IPS DF 19.7 (cell line): ENCODE measurements at regions not wholly inside any gene's neighbourhood (a gene's known extent, or its start where the extent isn't known, plus 50 kb on each side); places are given as distances from the start of the nearest gene placed in this dataset.

Experiments
- DNase-seq: peaks from one replicate; pipeline ENCODE4 v3.0.0-alpha.2; 2013; ENCODE audit warnings: low read depth, low spot score

DNA sequence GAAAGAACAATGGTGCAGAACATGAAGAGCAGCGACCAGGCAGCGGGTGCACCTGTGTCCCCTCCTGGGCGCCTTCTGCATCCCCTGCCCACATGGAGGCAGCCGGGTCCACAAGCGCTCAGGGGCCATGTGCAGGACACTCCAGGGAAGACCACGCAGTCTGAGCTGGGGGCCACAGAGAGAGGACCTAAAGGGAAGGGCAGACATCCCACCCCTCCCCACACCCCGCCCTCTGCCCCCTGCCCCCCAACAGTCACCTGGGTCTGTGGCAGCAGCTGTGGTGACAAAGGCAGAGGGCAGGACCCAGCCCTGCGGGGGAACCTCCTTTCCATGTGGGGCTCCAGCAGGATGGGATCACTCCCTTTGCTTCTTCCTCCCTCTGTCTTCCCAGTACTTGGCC, 805.7 kb downstream of the CDH9 start:
- no peak for DNase-seq

DNA sequence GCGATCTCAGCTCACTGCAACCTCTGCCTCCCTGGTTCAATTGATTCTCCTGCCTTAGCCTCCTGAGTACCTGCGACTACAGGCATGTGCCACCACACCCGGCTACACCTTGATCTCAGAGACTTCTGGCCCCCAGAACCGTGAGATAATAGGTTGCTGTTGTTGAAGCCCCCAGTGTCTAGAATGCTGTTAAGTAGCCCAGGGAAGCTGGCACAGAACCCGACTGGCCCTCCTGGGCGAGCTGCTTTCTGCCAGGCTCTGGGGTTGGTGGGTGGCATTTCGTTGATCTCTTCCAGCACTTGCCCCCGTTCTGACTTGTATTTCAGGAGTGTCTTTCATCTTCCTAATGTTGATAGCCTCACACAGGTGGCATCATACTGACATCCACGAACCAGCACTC, 807.1 kb downstream of the CDH9 start:
- no peak for DNase-seq

DNA sequence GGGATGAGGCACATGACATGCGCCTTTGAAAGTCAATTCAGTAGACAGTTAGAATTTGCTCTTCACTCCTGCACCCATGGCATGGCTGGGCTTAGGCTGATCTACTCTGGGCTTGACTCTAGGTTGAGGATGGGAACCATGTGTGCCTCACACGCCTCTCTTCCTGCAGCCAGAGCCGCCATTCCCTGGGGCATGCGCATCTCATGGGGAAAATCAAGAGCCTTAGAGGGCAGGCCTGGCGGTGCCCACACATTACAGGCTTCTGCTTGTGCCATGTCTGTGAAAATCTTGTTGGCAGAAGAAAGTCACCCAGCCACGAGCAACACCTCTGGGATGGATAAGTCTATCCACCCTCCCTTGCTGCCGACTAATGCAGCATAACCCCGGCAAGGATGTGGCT, 808.5 kb downstream of the CDH9 start:
- no peak for DNase-seq

DNA sequence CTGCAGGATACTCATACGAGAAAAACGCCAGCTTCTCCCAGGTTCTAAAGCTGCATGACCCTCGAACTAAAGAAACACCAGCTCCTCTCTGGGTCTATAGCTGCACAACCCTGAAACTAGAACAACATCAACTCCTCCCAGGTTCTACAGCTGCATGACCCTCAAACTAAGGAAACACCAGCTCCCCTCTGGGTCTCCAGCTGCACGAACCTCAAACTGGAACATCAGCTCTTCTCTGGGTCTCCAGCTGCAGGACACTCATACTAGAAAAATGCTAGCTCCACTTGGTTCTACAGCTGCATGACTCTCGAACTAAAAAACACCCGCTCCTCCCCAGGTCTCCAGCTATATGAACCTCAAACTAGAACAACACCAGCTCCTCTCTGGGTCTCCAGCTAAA, 811.1 kb downstream of the CDH9 start:
- no peak for DNase-seq

DNA sequence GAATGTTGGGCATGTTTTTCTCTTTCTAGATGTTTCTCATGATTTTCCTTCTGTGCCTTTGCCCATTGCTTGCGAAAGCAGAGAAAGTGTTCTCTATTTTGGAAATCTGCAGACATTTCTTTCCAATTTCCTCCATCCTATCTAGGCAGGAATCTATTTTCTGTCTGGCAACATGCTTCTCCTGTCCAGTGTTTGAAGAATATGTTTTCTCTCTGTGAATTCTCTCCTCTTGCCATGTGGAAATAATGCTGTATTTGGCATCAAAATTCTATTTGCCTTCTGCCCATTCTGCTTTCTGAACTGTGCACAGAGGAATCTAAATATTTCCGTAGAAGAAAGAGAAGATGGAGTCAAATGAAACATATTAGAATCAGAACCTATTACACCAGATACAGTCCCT, 833.3 kb downstream of the CDH9 start:
- DNase-seq = no peak

DNA sequence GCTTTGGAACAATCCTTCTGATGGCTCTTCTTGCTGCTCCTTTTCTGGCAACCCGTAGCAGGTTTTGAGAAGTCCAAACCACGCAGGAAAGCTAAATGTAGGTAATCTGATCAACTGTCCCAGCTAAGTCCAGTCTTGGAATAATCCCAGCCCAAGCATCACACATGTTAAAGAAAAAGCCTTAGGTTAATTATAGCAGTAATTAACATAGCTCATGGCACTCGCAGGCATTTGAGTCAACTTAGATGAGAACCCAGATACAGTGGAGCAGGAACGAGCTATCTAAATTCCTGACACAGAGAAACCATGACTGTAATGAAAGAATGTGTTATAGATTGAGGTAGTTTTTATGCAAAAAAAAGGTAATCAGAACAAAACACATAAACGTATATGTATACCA, 844.8 kb downstream of the CDH9 start:
- no peak for DNase-seq

DNA sequence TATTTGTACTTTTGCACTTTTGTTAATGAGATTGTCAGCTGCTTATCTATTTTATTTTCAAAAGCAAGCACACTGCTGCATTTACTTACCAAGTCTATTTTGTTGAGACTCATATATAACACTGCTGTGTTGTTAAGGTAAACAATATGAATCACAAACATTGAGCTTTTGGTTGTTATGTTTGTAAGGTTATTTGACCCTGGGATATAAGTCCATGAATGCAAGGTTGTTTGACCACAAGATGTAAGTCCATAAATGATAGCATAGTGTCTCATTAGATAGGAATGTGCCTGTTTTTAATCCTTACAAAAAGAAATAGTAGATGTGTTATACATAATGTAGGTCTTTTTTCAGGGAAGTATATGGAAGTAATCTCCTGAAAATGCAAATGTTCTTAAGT, 845.9 kb downstream of the CDH9 start:
- no peak for DNase-seq

DNA sequence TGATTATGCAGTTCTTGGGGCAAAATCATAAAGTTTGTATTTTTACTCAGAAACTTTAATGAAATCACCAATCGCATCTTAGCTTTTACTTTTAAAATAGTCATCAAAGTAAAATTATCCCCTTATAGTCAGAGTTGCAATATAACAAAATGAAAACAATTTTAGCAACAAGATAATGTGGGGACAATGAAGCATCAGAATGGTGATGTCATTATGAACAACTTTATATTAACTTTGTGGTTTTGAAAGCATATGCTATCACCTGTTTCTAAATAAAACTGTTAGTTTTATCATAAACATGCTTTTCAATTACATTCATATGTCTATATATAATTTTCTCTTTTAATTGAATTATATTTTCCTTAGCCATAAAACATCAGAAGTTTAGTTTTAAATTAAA, 856.8 kb downstream of the CDH9 start:
- no peak for DNase-seq

DNA sequence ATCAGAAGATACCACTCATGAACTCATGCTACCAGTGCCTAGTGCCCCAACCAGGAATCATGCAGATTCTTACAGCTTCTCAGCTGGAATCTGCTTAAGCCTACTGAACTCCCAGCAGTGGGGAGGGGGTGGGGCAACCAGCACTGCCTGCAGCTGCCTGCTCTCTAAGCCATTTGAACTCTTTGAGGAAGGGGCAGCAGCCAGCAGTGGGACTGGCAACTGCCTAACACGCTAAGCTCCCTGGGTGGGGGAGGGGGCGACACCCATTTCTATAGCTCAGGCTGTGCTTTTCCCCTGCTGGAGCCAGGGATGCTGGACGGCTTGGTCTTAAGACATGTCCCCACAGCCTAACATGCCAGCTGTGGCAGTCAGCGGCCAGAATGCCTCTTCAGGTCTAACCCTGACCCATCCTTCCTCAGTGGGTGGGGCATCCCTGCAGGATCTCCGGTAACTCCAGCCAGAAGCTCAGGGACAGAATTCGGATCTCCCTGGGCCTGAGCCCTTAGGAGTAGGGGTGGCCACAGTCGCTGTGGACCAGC, 889.7 kb downstream of the CDH9 start:
- DNase-seq = no peak

DNA sequence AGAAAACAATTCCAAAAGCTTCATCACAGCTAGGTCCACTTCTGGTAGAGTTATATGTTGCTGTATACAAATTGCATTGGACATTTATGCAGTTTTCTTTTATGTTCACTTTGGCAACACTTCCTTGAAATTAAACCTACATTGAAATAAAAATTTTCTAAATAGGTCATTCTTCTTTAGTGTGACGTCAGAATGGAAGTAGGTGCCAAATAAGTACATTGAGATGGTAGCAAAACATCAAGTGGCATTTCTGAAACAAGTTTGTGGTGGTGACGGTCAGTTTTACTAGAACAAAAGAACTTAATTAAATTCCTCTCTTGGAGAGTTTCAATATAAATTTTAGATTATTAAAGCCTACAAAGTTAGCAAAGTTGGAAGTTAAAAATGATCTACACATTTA, 895.1 kb downstream of the CDH9 start:
- no peak for DNase-seq

DNA sequence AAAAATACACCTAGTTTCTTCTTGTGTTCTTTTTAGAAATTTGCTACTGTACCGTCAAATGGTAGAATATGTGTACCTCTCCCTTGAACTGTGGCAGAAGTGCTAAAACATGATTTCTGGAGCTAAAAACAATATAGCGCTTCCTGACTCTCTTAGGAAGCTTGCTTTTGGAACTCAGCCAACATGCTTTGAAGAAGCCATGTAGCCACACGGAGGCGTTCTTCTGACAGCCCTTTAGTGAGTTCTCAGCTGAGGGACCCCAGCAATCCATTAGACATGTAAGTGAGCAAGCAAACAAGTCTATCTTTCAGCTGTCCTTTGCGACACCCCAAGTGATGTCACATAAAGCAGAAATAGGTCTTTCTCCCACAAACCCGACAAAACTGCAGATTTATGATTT, 917.0 kb downstream of the CDH9 start:
- DNase-seq = no peak

DNA sequence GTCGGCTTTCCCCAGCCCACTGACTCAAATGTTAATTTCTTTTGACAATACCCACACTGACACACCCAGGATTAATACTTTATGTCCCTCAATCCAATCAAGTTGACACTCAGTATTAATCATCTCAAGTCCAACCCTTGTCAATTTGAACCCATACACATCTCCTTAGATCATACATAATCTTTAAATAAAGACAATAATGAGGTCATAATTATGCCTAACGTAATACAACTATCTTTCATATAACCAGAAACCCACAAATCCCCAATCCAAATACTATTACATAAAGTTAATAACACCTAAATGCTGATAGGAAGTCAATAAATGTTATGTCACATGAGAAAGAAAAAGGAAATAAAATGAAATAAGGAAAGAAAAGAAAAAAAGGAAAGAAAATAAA, 934.2 kb downstream of the CDH9 start:
- no peak for DNase-seq

DNA sequence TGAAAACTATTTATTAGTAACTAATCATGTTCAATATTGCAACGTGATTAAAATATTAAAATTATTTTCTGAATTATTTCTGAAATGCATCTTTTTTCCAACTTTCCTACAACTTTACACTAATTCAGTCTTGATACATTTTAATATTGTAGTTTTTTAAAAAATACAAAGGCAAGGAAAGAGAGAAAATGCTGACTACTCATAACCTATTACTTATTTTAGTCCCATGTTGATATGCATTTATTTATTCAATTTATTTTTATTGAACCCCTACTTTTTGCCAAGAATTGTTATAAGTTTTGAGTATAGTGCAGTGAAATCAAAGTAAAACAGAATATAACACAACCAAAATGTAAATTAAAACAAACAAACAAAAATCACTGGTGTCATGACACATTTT, 978.2 kb downstream of the CDH9 start:
- DNase-seq = no peak

DNA sequence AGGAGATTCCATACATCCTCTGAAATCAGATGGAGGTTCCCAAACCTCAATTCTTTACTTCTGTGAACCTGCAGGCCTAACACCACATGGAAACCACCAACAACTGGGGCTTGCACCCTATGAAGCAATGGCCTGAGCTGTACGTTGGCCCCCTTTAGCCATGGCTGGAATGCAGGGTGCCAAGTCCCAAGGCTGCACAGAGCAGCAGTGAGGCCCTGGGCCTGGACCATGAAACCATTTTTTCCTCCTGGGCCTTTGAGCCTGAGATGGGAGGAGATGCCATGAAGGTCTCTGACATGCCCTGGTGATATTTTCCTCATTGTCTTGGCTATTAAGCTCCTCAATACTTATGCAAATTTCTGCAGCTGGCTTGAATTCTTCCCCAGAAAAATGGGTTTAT, 983.8 kb downstream of the CDH9 start:
- DNase-seq = no peak

DNA sequence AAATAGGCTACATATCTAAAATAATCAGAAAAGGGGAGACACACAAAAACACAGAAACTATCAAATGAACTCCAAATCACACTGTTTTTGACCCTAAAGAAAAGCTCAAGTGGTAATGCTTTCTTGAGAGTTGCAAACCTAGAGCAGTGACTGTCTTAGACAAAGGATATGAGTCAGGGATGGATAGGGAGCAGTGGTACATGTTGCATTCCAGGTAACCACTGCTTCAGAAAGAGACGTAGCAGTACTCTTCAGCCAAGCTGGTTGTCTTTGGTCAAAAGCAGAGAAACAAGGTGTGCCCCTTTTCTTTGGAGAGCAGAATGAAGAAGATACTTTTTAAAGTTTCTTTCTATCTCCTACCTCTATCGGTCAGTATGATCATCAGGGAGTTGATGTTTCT, 1003.6 kb downstream of the CDH9 start:
- no peak for DNase-seq

DNA sequence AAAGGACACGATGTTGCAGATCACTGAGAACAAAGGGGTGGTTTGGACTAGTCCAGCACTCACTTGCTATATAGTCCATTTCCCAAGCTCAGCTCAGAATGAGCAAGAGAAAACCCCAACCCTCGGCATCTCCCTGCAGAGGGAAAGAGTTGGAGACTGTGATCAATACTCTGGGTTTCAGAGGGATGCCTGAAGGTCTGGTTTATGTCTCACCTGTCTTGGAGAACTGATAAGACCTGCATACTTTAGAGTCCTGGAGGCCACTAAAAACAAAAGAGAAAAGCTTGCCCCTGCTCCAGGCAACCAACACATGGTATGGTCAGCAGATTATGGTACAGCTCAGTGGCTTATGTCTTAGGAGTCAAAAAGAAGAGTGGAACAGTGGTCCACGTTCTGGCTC, 1006.9 kb downstream of the CDH9 start:
- no peak for DNase-seq

DNA sequence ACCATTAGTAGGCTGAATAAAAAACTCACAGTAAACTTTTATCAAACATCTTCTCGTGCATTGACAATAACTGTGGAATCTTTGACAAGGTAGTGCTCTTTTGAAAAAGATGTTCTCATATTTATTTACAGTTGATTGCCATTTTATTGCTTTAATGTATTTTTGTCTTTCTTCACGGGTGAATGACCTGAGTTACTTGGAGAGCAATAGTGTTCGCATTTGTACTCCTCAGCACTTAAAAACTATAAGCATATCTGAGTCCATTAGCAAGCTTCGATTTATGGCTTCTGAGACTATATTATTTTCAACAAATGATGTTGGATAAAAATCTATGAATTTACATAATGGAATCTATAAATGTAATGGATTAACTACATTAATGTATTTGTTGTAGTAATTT, 1012.3 kb downstream of the CDH9 start:
- DNase-seq = no peak

DNA sequence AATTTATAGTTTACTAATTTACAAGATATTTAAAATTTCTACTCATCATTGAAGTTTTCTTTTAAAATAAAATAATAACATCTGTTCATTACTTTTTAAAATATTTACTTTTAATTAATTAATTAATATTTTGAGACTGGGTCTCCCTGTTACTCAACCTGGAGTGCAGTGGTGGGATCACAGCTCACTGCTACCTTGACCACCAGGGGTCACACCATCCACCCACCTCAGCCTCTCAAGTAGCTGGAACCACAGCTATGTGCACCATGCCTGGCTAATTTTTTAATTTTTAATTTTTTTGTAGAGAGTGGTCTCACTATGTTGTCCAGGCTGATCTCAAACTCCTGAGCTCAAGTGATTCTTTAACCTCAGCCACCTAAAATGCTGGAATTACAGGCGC, 1013.6 kb downstream of the CDH9 start:
- DNase-seq = no peak

DNA sequence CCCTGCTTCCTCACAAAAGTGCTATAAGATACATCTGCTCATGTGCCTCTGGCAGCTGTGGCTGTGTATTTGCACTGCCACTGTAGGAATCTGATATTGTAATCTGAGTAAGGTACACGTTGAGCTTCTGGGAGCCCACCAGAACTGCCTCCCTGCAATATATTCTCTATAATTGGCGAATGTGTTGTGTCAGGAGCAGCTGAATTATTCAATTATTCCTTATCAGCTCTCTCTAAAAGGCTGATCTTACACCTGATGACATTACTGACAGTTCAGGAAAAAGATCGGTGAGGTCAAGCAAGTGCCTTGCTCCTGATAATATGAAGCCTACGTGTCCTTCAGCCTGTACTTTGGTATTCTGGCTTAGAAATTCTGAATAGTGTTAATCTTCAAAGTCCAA, 1015.0 kb downstream of the CDH9 start:
- no peak for DNase-seq

DNA sequence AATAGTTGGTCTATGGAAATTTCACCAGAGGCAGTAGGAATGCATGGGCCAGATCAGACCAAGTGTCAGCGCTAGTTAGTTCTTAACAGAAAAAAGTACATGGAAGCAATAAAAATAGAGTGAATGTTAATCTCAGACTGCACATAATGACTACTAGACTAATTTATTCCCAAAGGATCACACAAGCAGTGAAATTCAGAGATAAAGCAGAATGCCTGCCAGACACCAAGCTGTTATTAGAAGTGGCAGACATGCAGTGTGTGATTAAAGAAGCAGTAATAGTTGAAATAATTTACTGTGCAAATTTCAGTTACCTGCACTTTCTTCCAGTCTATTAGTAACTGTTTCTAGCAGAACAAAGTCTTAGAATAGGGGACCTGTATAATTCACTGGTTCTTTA, 1024.2 kb downstream of the CDH9 start:
- no peak for DNase-seq

DNA sequence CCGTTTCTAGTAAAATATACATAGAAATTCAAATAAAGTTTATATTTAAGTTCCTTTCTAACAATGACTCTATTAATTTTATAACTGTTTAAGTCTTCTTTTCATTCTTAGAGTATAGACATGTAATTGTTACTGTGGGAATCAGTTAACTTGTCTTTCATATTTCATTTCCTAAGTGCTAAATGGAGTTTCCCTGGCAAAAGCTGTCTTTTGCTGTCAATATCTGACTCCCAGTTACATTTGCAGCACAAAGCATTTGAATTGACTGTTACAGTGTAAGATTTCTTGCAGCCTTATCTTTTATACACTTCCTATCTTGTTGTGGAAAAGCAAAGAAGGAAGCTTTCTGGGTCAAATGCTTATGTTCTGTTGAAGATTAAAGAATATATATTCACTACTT, 1026.3 kb downstream of the CDH9 start:
- no peak for DNase-seq

DNA sequence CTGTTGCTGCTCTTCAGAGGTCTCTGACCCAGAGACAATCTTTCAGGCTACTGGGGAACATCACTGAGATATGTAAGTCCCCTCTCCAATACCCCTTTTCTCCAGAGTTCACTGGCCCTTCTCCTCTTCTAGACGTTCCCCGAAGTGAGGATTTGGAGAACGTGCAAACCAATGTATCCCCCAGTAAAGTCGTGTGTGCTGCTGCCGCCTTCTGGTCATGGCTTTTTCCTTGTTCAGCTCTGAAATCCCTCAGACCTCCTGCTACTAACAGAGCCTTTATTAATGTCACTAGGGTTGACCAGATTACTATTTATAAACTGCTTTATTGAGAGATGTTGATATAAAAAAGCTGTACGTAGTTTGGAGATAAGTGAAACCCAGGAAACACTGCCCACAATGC, 1028.6 kb downstream of the CDH9 start:
- DNase-seq = no peak

DNA sequence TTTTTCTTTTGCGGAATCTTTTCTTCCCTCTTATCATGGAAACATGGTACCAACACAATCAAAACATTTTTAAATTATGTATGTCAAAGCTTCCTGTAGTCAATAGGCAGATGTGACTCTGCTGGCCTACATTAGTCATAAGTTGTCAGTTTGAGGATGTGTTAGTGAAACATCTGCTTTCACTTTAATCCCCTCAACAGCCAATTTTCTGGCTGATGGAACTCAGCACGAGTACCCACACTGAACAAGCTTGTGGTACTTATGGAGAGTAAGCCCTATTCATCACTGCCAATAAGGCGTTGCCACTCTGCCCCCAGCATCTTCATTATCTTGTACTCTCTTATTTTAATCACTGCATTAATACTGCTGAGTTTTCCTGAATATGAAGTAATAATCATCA, 1034.4 kb downstream of the CDH9 start:
- no peak for DNase-seq

DNA sequence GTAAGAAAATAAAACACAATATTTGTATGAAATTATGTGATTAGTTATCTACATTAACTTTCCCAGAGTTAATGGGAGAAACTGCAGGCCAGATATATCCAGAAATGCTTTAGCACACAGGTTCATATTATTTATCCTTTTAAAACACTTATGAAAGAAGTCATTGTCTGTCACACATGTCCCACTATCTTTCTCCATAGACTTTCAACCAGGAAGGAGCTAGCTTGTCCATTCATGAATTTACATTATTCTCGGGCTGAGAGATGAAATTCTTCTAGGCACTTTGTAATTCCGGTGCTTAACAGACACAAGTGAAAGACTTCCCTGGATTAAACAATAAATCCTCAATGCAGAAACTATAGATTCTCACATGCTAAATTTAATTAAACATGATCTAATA, 1043.2 kb downstream of the CDH9 start:
- DNase-seq = no peak

DNA sequence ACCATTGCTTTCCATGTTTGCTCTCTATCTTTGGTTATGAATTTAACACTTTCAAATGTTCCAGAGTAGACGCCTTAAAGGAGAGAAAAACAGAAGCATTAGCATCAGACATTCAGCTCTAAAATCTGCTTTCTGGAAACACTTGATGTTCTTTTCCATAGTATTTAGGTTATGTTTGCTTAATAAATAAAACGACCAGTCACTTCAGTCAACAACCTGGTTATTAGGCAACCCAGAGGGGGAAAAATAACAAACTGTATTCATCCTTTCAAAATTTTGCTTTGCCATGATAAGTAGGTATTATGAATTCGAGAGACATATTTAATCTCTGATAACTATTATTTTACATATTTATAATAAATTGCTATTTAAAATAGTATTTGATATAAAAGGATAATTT, 1044.7 kb downstream of the CDH9 start:
- DNase-seq = no peak
